HG03025 (cell line): ENCODE measurements at regions not wholly inside any gene's neighbourhood (a gene's known extent, or its start where the extent isn't known, plus 50 kb on each side); places are given as distances from the start of the nearest gene placed in this dataset.
A peak's percentile ranks its signal among the peaks of the same experiment; 100 is the strongest.

Experiments
- ATAC-seq: cut with Tn5 transposase; IDR thresholded peaks from one replicate; pipeline ENCODE4 v1.9.1; 2021; ENCODE audit warnings: mild to moderate bottlenecking, moderate library complexity; ENCODE audit not compliant: unreplicated experiment, low FRiP score

- no peak for ATAC-seq
These were observed 180.9 kb downstream of the PTGER3 start for GRCh38 chr1:70866542-70867264.

GRCh38 chr1:70871790-70872189, 175.8 kb downstream of the PTGER3 start:
- no peak for ATAC-seq

- no peak for ATAC-seq
These were observed 173.6 kb downstream of the PTGER3 start for GRCh38 chr1:70874063-70874462.

GRCh38 chr1:70874818-70875217, 172.8 kb downstream of the PTGER3 start:
- no peak for ATAC-seq

- ATAC-seq: no peak
These were observed 170.3 kb downstream of the PTGER3 start for GRCh38 chr1:70877343-70877742.

GRCh38 chr1:70887936-70888335, 159.7 kb downstream of the PTGER3 start:
- ATAC-seq: no peak

GRCh38 chr1:70888722-70889121, 158.9 kb downstream of the PTGER3 start:
- no peak for ATAC-seq

GRCh38 chr1:70890408-70890807, 157.2 kb downstream of the PTGER3 start:
- no peak for ATAC-seq

GRCh38 chr1:70891051-70891843, 156.4 kb downstream of the PTGER3 start:
- ATAC-seq: no peak

GRCh38 chr1:70892140-70892539, 155.5 kb downstream of the PTGER3 start:
- no peak for ATAC-seq

- ATAC-seq: no peak
These were observed 154.7 kb downstream of the PTGER3 start for GRCh38 chr1:70892930-70893329.

GRCh38 chr1:70893381-70893780, 154.2 kb downstream of the PTGER3 start:
- ATAC-seq: no peak

- no peak for ATAC-seq
These were observed 152.1 kb downstream of the PTGER3 start for GRCh38 chr1:70895531-70895930.

GRCh38 chr1:70896224-70896623, 151.4 kb downstream of the PTGER3 start:
- no peak for ATAC-seq

GRCh38 chr1:70897273-70897672, 150.3 kb downstream of the PTGER3 start:
- ATAC-seq: no peak

- ATAC-seq: no peak
These were observed 147.9 kb downstream of the PTGER3 start for GRCh38 chr1:70899735-70900134.

- no peak for ATAC-seq
These were observed 145.4 kb downstream of the PTGER3 start for GRCh38 chr1:70902211-70902610.

- ATAC-seq: no peak
These were observed 140.8 kb downstream of the PTGER3 start for GRCh38 chr1:70906800-70907199.

- ATAC-seq: no peak
These were observed 139.9 kb downstream of the PTGER3 start for GRCh38 chr1:70907563-70908310.

GRCh38 chr1:70909262-70909822, 138.3 kb downstream of the PTGER3 start:
- ATAC-seq: no peak

GRCh38 chr1:70910013-70910412, 137.6 kb downstream of the PTGER3 start:
- ATAC-seq: peak; percentile 72
